SKM-1 treated with dmso at 0.1 percent for 144 hours (cell line): ENCODE measurements at regions not wholly inside any gene's neighbourhood (a gene's known extent, or its start where the extent isn't known, plus 50 kb on each side); places are given as distances from the start of the nearest gene placed in this dataset.

Source experiments
- DNase-seq: peaks from one replicate; lab custom pipeline; 2025; ENCODE audit not compliant: unreplicated experiment; lab: John Stamatoyannopoulos, UW

GRCh38 chr17:52287611-52288010, 129.1 kb upstream of the CA10 start:
- no peak for DNase-seq

- no peak for DNase-seq
Measured at GRCh38 chr17:52283872-52284271, 125.4 kb upstream of the CA10 start.

- no peak for DNase-seq
Measured at GRCh38 chr17:52276381-52277008, 118.0 kb upstream of the CA10 start.

- no peak for DNase-seq
Measured at GRCh38 chr17:52271781-52272180, 113.3 kb upstream of the CA10 start.

- no peak for DNase-seq
Measured at GRCh38 chr17:52255347-52255746, 96.8 kb upstream of the CA10 start.

GRCh38 chr17:52244689-52245088, 86.2 kb upstream of the CA10 start:
- DNase-seq: no peak

- no peak for DNase-seq
Measured at GRCh38 chr17:52242268-52242667, 83.8 kb upstream of the CA10 start.

- DNase-seq: no peak
Measured at GRCh38 chr17:52237151-52237550, 78.6 kb upstream of the CA10 start.

GRCh38 chr17:52235516-52235915, 77.0 kb upstream of the CA10 start:
- no peak for DNase-seq

- DNase-seq: no peak
Measured at GRCh38 chr17:52233632-52234031, 75.1 kb upstream of the CA10 start.

GRCh38 chr17:52233176-52233575, 74.7 kb upstream of the CA10 start:
- no peak for DNase-seq

GRCh38 chr17:52228823-52229222, 70.3 kb upstream of the CA10 start:
- DNase-seq: no peak

- DNase-seq: no peak
Measured at GRCh38 chr17:52227926-52228325, 69.4 kb upstream of the CA10 start.

GRCh38 chr17:52213451-52213850, 54.9 kb upstream of the CA10 start:
- DNase-seq: no peak

- DNase-seq: no peak
Measured at GRCh38 chr17:52212851-52213250, 54.3 kb upstream of the CA10 start.

- DNase-seq: no peak
Measured at GRCh38 chr17:52209507-52209906, 51.0 kb upstream of the CA10 start.
